Skeletal muscle tissue (tissue), 3 donors: ENCODE measurements at regions not wholly inside any gene's neighbourhood (a gene's known extent, or its start where the extent isn't known, plus 50 kb on each side); places are given as distances from the start of the nearest gene placed in this dataset.

Experiments used
- H3K27ac ChIP-seq: one replicate; pipeline ENCODE4 v1.7.0; 2013; ENCODE audit warnings: mild to moderate bottlenecking, low read depth, low read length, inconsistent platforms
- H3K27me3 ChIP-seq, 3 donors: one replicate each; pipeline ENCODE4 v1.7.0; 2013; ENCODE audit warnings: low read length in 3 of 3; ENCODE audit not compliant: control insufficient read depth in 3 of 3, insufficient read depth in 3 of 3
- H3K36me3 ChIP-seq, 3 donors: one replicate each; pipeline ENCODE4 v1.7.0; 2013; ENCODE audit warnings: low read length in 3 of 3; ENCODE audit not compliant: control insufficient read depth in 3 of 3, insufficient read depth in 3 of 3
- H3K4me1 ChIP-seq, 3 donors: one replicate each; pipeline ENCODE4 v1.7.0; 2013; ENCODE audit warnings: low read length in 3 of 3, mild to moderate bottlenecking in 3 of 3; ENCODE audit not compliant: control insufficient read depth in 3 of 3, insufficient read depth in 3 of 3
- H3K4me3 ChIP-seq, 3 donors: one replicate each; pipeline ENCODE4 v1.7.0; 2013; ENCODE audit warnings: low read length in 3 of 3
- H3K9ac ChIP-seq, 3 donors: one replicate each; pipeline ENCODE4 v1.7.0; 2013; ENCODE audit warnings: low read length in 3 of 3, mild to moderate bottlenecking in 3 of 3, moderate library complexity in 2 of 3, low read depth in 1 of 3
- H3K9me3 ChIP-seq, 3 donors: one replicate each; pipeline ENCODE4 v1.7.0; 2013; ENCODE audit warnings: low read length in 3 of 3; ENCODE audit not compliant: control insufficient read depth in 3 of 3
- donor health status: Osteomylitis.

- Histone ChIP-seq H3K27me3 (no peaks in the 10 kb centered on the region), H3K27ac (peak overlapping the region; percentile 5), H3K9me3 (no peaks in the 10 kb centered on the region), H3K36me3 (no peaks in the 10 kb centered on the region), H3K4me1 (no peaks in the 10 kb centered on the region), H3K9ac (no peak overlapping the region), H3K4me3 (no peak overlapping the region)
Measured at GRCh38 chr2:215699700-215700538, 264.1 kb upstream of the FN1 start.

- H3K4me1 ChIP-seq, result no peaks in the 10 kb centered on the region
- H3K36me3 ChIP-seq, result no peaks in the 10 kb centered on the region
- H3K4me3 ChIP-seq, result no peak overlapping the region
- H3K9me3 ChIP-seq, result no peaks in the 10 kb centered on the region
- H3K27me3 ChIP-seq, result no peaks in the 10 kb centered on the region
- no peak overlapping the region for H3K9ac ChIP-seq
- no peak overlapping the region for H3K27ac ChIP-seq
Measured at GRCh38 chr2:215699018-215699417, 263.1 kb upstream of the FN1 start.

GRCh38 chr2:215698566-215698965 lies 262.7 kb upstream of the FN1 start:
- Histone ChIP-seq H3K27ac (no peak overlapping the region), H3K4me3 (no peak overlapping the region), H3K4me1 (no peaks in the 10 kb centered on the region), H3K9me3 (no peaks in the 10 kb centered on the region), H3K9ac (no peak overlapping the region), H3K27me3 (no peaks in the 10 kb centered on the region), H3K36me3 (no peaks in the 10 kb centered on the region)

GRCh38 chr2:215697496-215697895 lies 261.6 kb upstream of the FN1 start:
- Histone ChIP-seq H3K9me3 (no peaks in the 10 kb centered on the region), H3K36me3 (no peaks in the 10 kb centered on the region), H3K4me1 (no peaks in the 10 kb centered on the region), H3K4me3 (no peak overlapping the region), H3K9ac (no peak overlapping the region), H3K27me3 (no peaks in the 10 kb centered on the region), H3K27ac (no peak overlapping the region)

GRCh38 chr2:215697003-215697402 lies 261.1 kb upstream of the FN1 start:
- H3K4me3 ChIP-seq, result no peak overlapping the region
- H3K36me3 ChIP-seq, result no peaks in the 10 kb centered on the region
- no peaks in the 10 kb centered on the region for H3K27me3 ChIP-seq
- no peak overlapping the region for H3K9ac ChIP-seq
- H3K4me1 ChIP-seq, result no peaks in the 10 kb centered on the region
- no peaks in the 10 kb centered on the region for H3K9me3 ChIP-seq
- no peak overlapping the region for H3K27ac ChIP-seq

GRCh38 chr2:215695861-215696260 lies 260.0 kb upstream of the FN1 start:
- H3K9me3 ChIP-seq, result no peaks in the 10 kb centered on the region
- no peaks in the 10 kb centered on the region for H3K36me3 ChIP-seq
- no peaks in the 10 kb centered on the region for H3K27me3 ChIP-seq
- H3K27ac ChIP-seq, result no peak overlapping the region
- H3K4me1 ChIP-seq, result no peaks in the 10 kb centered on the region
- no peak overlapping the region for H3K9ac ChIP-seq
- H3K4me3 ChIP-seq, result no peak overlapping the region

GRCh38 chr2:215693999-215694580 lies 258.2 kb upstream of the FN1 start:
- Histone ChIP-seq H3K4me1 (no peaks in the 10 kb centered on the region), H3K4me3 (no peak overlapping the region), H3K36me3 (no peaks in the 10 kb centered on the region), H3K27ac (no peak overlapping the region), H3K9me3 (no peaks in the 10 kb centered on the region), H3K27me3 (no peaks in the 10 kb centered on the region), H3K9ac (no peak overlapping the region)

- H3K36me3 ChIP-seq, result no peaks in the 10 kb centered on the region
- no peaks in the 10 kb centered on the region for H3K9me3 ChIP-seq
- H3K4me3 ChIP-seq, result no peak overlapping the region
- no peaks in the 10 kb centered on the region for H3K27me3 ChIP-seq
- H3K27ac ChIP-seq, result no peak overlapping the region
- H3K4me1 ChIP-seq, result no peaks in the 10 kb centered on the region
- H3K9ac ChIP-seq, result no peak overlapping the region
Measured at GRCh38 chr2:215693193-215693998, 257.5 kb upstream of the FN1 start.

GRCh38 chr2:215692387-215693079 lies 256.7 kb upstream of the FN1 start:
- H3K36me3 ChIP-seq, result no peaks in the 10 kb centered on the region
- H3K4me1 ChIP-seq, result no peaks in the 10 kb centered on the region
- H3K9ac ChIP-seq, result no peak overlapping the region
- no peaks in the 10 kb centered on the region for H3K27me3 ChIP-seq
- H3K4me3 ChIP-seq, result no peak overlapping the region
- no peak overlapping the region for H3K27ac ChIP-seq
- no peaks in the 10 kb centered on the region for H3K9me3 ChIP-seq
